Panc1 (cell line): ENCODE measurements at regions not wholly inside any gene's neighbourhood (a gene's known extent, or its start where the extent isn't known, plus 50 kb on each side); places are given as distances from the start of the nearest gene placed in this dataset.

Experiments used
- ATAC-seq: fragments of 200-7000 bp; cut with Tn5 transposase; 2 replicates; pipeline ENCODE4 v1.9.1; 2020; ENCODE audit warnings: mild to moderate bottlenecking, moderate library complexity
- BruUV-seq: library from RNA; stranded (reverse); fragments of 400-500 nt; replicated peaks from 2 replicates; lab custom pipeline; 2021; lab: Mats Ljungman, UMichigan
- CTCF ChIA-PET: fragments of 300-600 bp; sonication (Branson Sonifier 250); formaldehyde crosslinking; loops from one replicate; lab custom pipeline; 2022; ENCODE audit warnings: antibody characterized with exemption; lab: Charles Lee
- POLR2A ChIA-PET: fragments of 300-600 bp; sonication (Branson Sonifier 250); formaldehyde crosslinking; loops from one replicate; lab custom pipeline; 2022; ENCODE audit warnings: antibody characterized with exemption; lab: Charles Lee
- DNase-seq: peaks from one replicate; pipeline ENCODE4 v3.0.0-alpha.2; 2010; ENCODE audit warnings: low read depth, low spot score
- H3K27ac ChIP-seq: 2 replicates; pipeline ENCODE4 v1.5.1; 2011; ENCODE audit warnings: mild to moderate bottlenecking, low read length, inconsistent platforms
- H3K27me3 ChIP-seq: fragments of 200-500 bp; sonication (Bioruptor generic); 2 replicates; pipeline ENCODE4 v1.6.0; 2014; ENCODE audit warnings: low read length, inconsistent platforms; ENCODE audit not compliant: control insufficient read depth, insufficient read depth
- H3K36me3 ChIP-seq: fragments of 200-500 bp; sonication (Bioruptor generic); 2 replicates; pipeline ENCODE4 v1.5.1; 2014; ENCODE audit warnings: inconsistent platforms, mild to moderate bottlenecking, low read length, moderate library complexity; ENCODE audit not compliant: control insufficient read depth, insufficient read depth
- H3K4me1 ChIP-seq: 2 replicates; pipeline ENCODE4 v1.5.1; 2011; ENCODE audit warnings: inconsistent platforms, mild to moderate bottlenecking, low read length, moderate library complexity; ENCODE audit not compliant: control insufficient read depth, insufficient read depth
- H3K4me3 ChIP-seq, 2 experiments: 2 replicates each; pipeline ENCODE4 v1.5.1; 2011 to 2012; ENCODE audit warnings: low read depth in 2 of 2, low read length in 2 of 2, mild to moderate bottlenecking in 2 of 2, inconsistent platforms in 1 of 2, moderate library complexity in 1 of 2
- H3K9me3 ChIP-seq: fragments of 200-500 bp; sonication (Bioruptor generic); 2 replicates; pipeline ENCODE4 v1.5.1; 2014; ENCODE audit warnings: low read depth, mild to moderate bottlenecking, inconsistent platforms, low read length, moderate library complexity; ENCODE audit not compliant: control insufficient read depth, insufficient read depth
- POLR2AphosphoS5 ChIP-seq: IDR thresholded peaks from 2 replicates; pipeline ENCODE4 v1.6.1; 2012; ENCODE audit warnings: mild to moderate bottlenecking, low read depth, low read length, moderate library complexity
- SIN3A ChIP-seq: IDR thresholded peaks from 2 replicates; pipeline ENCODE4 v1.6.1; 2012; ENCODE audit warnings: low read depth, mild to moderate bottlenecking, low read length, moderate library complexity, borderline replicate concordance; ENCODE audit not compliant: insufficient read depth
- TCF7L2 ChIP-seq: IDR thresholded peaks from 2 replicates; pipeline ENCODE4 v1.6.1; 2011; ENCODE audit warnings: mild to moderate bottlenecking, low read depth, low read length, inconsistent platforms
- in situ Hi-C: cut with HindIII; loops from 2 replicates; pipeline ENCODE4 v1.10.0; 2016; ENCODE audit warnings: low sequenced_read_pairs, low pct_unique_long_range_greater_than_20kb
- intact Hi-C: fragments of 100-400 bp; cut with micrococcal nuclease; formaldehyde crosslinking; loops from one replicate; pipeline ENCODE4 v1.10.0; 2022; ENCODE audit not compliant: unreplicated experiment
- TF ChIP-seq, protein P1 (sequence below), 2 experiments: IDR thresholded peaks; 2 replicates each; pipeline ENCODE4 v1.6.1; 2011 to 2012; ENCODE audit warnings: low read depth in 2 of 2, control low read depth in 1 of 2, low read length in 1 of 2, mild to moderate bottlenecking in 1 of 2, moderate library complexity in 1 of 2; ENCODE audit not compliant: insufficient read depth in 1 of 2
- TF ChIP-seq, protein P2 (sequence below): fragments of 450-650 bp; IDR thresholded peaks from 2 replicates; pipeline ENCODE4 v1.5.1; 2017; ENCODE audit warnings: mild to moderate bottlenecking

DNA sequence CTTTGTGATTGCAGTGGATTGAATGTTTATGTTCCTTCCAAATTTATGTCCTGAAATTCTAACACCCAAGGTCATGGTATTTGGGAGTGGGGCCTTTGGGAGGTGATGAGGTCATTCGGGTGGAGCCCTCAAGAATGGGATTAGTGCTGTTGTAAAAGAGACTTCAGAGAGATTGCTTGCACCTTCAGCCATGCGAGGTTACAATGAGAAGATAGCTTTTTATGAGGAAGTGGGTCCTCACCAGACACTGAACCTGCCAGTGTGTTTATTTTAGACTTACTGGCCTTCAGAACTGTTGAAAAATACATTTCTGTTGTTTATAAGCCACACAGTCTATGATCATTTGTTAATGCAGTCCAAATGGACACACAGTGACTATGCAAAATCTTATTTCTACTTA, 161.0 kb upstream of the GPRIN3 start:
- Histone ChIP-seq H3K4me3 (no peak overlapping the region), H3K27me3 (no peaks in the 10 kb centered on the region), H3K36me3 (no peaks in the 10 kb centered on the region), H3K4me1 (no peaks in the 10 kb centered on the region), H3K27ac (no peak overlapping the region), H3K9me3 (no peaks in the 10 kb centered on the region)
- ATAC-seq: no peak
- intact Hi-C loops: no loop called here
- no peak for DNase-seq
- no TSS peak for BruUV-seq
- ChIA-PET CTCF (no interaction called here), POLR2A (no interaction called here)
- in situ Hi-C loops: no loop called here
- TF ChIP-seq, protein P1, sequence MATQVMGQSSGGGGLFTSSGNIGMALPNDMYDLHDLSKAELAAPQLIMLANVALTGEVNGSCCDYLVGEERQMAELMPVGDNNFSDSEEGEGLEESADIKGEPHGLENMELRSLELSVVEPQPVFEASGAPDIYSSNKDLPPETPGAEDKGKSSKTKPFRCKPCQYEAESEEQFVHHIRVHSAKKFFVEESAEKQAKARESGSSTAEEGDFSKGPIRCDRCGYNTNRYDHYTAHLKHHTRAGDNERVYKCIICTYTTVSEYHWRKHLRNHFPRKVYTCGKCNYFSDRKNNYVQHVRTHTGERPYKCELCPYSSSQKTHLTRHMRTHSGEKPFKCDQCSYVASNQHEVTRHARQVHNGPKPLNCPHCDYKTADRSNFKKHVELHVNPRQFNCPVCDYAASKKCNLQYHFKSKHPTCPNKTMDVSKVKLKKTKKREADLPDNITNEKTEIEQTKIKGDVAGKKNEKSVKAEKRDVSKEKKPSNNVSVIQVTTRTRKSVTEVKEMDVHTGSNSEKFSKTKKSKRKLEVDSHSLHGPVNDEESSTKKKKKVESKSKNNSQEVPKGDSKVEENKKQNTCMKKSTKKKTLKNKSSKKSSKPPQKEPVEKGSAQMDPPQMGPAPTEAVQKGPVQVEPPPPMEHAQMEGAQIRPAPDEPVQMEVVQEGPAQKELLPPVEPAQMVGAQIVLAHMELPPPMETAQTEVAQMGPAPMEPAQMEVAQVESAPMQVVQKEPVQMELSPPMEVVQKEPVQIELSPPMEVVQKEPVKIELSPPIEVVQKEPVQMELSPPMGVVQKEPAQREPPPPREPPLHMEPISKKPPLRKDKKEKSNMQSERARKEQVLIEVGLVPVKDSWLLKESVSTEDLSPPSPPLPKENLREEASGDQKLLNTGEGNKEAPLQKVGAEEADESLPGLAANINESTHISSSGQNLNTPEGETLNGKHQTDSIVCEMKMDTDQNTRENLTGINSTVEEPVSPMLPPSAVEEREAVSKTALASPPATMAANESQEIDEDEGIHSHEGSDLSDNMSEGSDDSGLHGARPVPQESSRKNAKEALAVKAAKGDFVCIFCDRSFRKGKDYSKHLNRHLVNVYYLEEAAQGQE (IDR thresholded peaks at IDR 0.05; ENCODE audit: insufficient read depth in 1 of 2, low read depth in 2 of 2, low read length in 1 of 2): no peak
- TF ChIP-seq, protein P2, sequence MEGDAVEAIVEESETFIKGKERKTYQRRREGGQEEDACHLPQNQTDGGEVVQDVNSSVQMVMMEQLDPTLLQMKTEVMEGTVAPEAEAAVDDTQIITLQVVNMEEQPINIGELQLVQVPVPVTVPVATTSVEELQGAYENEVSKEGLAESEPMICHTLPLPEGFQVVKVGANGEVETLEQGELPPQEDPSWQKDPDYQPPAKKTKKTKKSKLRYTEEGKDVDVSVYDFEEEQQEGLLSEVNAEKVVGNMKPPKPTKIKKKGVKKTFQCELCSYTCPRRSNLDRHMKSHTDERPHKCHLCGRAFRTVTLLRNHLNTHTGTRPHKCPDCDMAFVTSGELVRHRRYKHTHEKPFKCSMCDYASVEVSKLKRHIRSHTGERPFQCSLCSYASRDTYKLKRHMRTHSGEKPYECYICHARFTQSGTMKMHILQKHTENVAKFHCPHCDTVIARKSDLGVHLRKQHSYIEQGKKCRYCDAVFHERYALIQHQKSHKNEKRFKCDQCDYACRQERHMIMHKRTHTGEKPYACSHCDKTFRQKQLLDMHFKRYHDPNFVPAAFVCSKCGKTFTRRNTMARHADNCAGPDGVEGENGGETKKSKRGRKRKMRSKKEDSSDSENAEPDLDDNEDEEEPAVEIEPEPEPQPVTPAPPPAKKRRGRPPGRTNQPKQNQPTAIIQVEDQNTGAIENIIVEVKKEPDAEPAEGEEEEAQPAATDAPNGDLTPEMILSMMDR: no peak
- TF ChIP-seq SIN3A (no peak), TCF7L2 (no peak), POLR2AphosphoS5 (no peak)

DNA sequence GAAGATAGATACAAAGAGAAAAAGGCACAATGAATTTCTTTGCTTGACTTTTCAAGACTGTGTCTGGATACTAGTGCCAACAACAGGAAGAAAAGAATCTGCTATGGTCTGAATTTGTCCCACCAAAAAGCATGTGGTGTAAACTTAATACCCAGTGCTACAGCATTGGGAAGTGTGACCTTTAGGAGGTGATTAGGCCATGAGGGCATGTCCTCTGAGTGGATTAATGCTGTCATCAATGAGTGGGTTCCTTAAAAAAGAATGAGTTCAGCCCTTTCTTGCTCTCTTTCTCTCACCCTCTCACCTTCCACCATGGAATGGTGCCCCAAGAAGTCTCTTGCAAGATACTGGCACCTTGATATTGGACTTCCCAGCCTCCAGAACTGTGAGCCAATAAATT, 155.7 kb upstream of the GPRIN3 start:
- DNase-seq (no peak), ATAC-seq (no peak)
- Histone ChIP-seq H3K9me3 (no peaks in the 10 kb centered on the region), H3K36me3 (no peaks in the 10 kb centered on the region), H3K4me1 (no peaks in the 10 kb centered on the region), H3K27me3 (no peaks in the 10 kb centered on the region), H3K27ac (no peak overlapping the region), H3K4me3 (no peak overlapping the region)
- in situ Hi-C loops (no loop called here), intact Hi-C loops (no loop called here)
- TF ChIP-seq, protein P2: no peak
- TF ChIP-seq, protein P1 (IDR thresholded peaks at IDR 0.05; ENCODE audit: insufficient read depth in 1 of 2, low read depth in 2 of 2, low read length in 1 of 2): no peak
- TF ChIP-seq POLR2AphosphoS5 (no peak), SIN3A (no peak)
- BruUV-seq: no TSS peak
- ChIA-PET POLR2A (no interaction called here), CTCF (no interaction called here)
